SK-N-SH (cell line): ENCODE measurements at regions not wholly inside any gene's neighbourhood (a gene's known extent, or its start where the extent isn't known, plus 50 kb on each side); places are given as distances from the start of the nearest gene placed in this dataset.

ENCODE experiments used
- RAD21 ChIP-seq: IDR thresholded peaks from 2 replicates; pipeline ENCODE4 v1.6.1; 2012; ENCODE audit warnings: mild to moderate bottlenecking, low read length
- TAF1 ChIP-seq: IDR thresholded peaks from 2 replicates; pipeline ENCODE4 v1.6.1; 2012; ENCODE audit warnings: low read depth, mild to moderate bottlenecking, low read length, moderate library complexity, borderline replicate concordance
- YY1 ChIP-seq: IDR thresholded peaks from 2 replicates; pipeline ENCODE4 v1.4.0; 2012; ENCODE audit warnings: low read depth, mild to moderate bottlenecking
- TF ChIP-seq, protein P1 (sequence below): fragments of 200-600 bp; sonication (generic); IDR thresholded peaks from 2 replicates; pipeline ENCODE4 v1.6.1; 2017; ENCODE audit warnings: antibody characterized with exemption, mild to moderate bottlenecking, moderate library complexity

DNA sequence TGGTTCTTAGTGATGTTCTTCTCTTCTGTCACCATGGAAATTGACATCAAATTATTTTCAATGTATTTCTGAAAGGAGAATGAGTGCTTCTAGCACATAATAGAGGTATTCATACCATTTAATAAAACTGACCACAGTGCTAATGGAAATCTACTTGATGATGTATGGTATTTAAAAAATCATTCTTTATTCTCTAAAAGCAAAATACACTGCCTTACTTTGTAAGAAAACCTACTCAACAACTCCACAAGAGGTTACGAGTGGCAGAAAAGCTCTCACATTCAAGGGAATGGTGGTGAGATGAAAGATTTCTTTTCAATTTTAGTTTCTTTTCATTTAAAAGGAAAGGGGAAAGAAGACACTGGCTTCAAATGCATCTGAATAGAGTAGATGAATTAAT is 382.3 kb upstream of the CHST9 start:
- TF ChIP-seq, protein P1, sequence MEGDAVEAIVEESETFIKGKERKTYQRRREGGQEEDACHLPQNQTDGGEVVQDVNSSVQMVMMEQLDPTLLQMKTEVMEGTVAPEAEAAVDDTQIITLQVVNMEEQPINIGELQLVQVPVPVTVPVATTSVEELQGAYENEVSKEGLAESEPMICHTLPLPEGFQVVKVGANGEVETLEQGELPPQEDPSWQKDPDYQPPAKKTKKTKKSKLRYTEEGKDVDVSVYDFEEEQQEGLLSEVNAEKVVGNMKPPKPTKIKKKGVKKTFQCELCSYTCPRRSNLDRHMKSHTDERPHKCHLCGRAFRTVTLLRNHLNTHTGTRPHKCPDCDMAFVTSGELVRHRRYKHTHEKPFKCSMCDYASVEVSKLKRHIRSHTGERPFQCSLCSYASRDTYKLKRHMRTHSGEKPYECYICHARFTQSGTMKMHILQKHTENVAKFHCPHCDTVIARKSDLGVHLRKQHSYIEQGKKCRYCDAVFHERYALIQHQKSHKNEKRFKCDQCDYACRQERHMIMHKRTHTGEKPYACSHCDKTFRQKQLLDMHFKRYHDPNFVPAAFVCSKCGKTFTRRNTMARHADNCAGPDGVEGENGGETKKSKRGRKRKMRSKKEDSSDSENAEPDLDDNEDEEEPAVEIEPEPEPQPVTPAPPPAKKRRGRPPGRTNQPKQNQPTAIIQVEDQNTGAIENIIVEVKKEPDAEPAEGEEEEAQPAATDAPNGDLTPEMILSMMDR, result no peak
- TF ChIP-seq YY1 (no peak), RAD21 (no peak), TAF1 (no peak)
